ENCODE measurements at regions not wholly inside any gene's neighbourhood (a gene's known extent, or its start where the extent isn't known, plus 50 kb on each side); places are given as distances from the start of the nearest gene placed in this dataset.

DNA sequence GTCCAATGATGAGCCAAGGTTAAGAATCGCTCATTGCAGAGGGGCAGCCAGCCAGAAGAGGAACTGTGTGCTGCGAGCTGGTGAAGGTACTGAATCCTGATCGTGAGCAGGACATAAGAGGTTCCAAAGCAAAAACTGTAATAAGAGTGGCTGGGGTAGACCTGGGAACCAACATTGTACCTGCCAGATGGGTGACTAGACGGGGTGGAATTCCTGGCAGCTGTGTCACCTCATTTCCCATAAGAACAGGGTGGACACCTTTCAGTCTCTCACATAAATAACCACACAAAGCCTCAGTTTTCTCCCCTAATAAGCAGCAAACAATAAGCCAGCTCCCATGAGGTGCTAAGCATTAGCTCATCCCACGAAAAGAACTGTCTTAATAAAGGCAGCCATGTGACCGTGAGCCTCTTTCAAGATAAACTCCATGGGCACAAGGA is 290.3 kb downstream of the SOX9 start:
- no peak for DNase-seq

GRCh38 chr17:72412650-72413076 is 291.8 kb downstream of the SOX9 start:
- no peak for DNase-seq

DNA sequence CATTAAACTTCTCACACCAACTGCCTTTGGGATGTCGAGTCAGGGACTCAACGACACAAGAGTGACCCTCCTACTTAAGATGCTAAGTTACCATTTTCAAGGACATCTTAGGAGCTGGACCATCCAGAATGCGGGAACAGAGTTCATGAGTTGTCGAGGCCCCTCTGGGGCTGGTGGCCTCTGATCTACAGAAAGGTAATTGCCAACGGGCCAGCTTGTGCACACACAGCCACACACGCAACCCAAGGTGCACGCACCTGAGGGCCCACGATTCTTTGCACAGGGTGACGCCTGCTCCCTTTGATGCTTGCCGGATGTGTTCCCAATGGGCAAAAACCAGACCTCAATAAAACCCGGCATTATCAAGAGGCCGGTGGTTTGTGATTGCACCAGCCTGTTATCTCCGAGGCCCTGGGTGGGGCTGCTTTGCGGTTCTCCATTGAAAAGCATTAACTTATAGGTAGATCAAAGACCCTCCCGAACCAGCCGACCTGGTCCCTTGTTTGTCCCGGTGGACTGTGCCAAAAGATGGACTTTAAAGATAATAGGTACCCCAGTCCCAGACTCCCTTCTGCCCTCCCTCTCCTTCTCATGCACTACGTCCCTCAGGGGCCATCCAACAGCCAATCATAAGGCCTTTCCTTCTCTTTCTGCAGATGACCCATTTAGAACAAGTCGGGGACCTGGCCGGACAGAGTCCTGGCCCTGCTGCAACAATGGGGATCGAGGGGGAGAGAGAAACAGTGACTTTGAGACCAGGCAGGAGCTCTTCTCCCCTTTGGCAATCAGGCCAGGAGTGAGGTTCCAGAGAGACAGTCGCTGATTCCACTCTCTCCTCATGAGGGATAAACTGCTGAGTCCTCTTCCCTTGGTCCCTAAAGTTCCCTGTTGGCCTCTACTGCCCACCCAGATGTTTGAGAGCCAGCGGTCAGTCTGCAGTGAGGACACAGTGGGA is 292.5 kb downstream of the SOX9 start:
- no peak for DNase-seq

GRCh38 chr17:72414032-72414396 is 293.2 kb downstream of the SOX9 start:
- no peak for DNase-seq

- DNase-seq: no peak
Observed at GRCh38 chr17:72414967-72415853, 294.4 kb downstream of the SOX9 start.

GRCh38 chr17:72416054-72416675 is 295.3 kb downstream of the SOX9 start:
- no peak for DNase-seq

DNA sequence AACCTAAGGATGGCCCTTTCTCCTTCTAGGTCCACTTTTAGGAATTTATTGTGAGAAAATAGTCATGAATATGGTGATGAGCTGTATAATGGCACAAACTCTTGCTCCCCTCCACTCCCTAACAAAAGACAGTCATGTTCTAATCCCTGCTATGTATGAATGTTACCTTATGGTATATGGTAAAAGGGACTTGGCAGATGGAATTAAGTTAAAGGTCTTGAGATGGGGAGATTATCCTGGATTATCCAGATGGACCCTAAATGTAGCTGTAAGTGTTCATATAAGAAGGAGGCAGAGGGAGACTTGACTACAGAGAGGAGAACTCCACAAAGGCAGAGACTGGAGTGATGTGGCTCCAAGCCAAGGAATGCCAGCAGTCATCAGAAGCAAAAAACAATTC is 296.1 kb downstream of the SOX9 start:
- no peak for DNase-seq

DNA sequence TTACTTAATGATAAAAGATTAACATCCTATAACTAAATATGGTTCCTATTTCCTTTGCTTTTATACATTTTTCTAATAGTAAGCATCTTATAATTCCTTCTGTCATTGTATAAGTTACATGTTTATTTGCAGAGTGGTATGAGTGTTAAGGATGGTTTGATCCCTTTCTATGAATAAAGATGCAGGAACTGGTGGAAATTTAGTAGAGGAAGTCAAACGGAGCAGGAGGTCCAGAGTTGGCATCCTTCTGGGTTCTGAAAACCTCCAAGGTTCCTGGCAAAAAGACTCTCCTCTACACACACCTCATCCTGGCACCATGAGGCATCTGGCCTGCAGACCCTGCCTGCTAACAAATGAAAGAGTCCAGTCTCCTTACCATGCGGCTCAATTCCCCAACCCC is 296.8 kb downstream of the SOX9 start:
- no peak for DNase-seq

GRCh38 chr17:72419866-72420774 is 299.3 kb downstream of the SOX9 start:
- DNase-seq: no peak

DNA sequence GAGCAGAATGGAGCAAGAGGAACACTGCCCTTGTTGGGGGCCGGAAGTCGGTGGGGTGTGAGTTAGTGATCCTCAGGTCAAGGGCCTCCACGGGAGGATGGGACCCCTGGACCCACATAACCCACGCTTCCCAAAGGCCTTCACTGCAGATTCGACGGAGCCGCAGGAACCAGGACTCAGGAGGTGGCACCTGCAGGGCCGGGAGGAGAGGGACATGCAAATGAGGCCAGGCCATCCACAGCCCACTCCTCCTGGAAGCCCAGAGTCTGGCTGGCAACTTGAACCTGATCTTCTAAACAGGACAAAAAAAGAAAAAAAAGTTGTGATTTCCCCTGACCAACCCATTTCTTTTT is 299.9 kb downstream of the SOX9 start:
- DNase-seq: no peak

GRCh38 chr17:72421128-72422092 is 300.6 kb downstream of the SOX9 start:
- DNase-seq: no peak

DNA sequence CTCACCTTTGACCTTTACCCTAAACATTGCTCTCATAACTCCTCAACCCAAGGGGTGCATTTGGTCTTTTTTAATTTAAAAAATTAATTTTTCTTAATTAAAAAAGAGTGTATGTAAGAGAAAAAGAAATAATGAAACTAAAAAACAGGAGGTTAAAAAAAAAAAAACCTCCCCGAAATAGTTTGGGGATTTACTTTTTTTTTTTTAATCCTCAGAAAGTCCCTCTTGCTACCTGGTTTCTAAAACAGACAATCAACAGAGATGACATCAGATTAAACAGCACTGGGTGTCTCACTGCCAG is 301.3 kb downstream of the SOX9 start:
- DNase-seq: no peak

GRCh38 chr17:72422505-72423285 is 301.9 kb downstream of the SOX9 start:
- DNase-seq: no peak

DNA sequence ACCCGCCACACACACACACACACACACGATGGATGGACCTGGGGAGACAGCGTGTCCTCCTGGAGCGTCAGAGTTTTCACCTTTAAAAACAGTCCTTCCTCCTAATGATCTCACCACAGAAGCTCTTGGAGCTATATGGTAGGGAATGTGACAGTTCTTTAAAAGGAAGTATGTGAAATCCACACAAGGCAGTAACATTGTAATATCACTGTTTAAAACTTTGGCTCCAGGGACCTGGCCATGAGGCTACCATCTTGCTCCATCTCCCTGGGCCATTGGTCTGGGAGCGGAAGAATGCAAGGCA is 302.4 kb downstream of the SOX9 start:
- DNase-seq: no peak

DNA sequence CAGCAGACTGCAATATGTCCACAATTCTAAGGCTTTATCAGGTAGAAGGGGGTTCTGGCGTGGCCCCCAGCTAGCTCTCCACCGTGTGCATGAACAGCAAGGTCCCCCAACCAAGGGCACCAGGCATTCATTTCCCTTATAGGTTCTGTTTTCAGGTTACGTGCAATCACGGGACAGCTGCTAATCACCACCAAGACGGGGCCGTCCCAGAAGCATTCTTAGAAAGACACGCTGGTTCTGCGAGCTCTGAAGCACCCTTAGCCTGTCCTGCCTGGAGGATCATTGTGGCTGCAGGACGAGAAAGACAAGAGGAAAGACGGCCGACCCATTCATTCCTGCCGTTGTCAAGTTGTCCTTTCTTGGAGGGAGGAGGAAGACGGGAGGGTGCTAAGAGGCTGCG is 302.9 kb downstream of the SOX9 start:
- no peak for DNase-seq

DNA sequence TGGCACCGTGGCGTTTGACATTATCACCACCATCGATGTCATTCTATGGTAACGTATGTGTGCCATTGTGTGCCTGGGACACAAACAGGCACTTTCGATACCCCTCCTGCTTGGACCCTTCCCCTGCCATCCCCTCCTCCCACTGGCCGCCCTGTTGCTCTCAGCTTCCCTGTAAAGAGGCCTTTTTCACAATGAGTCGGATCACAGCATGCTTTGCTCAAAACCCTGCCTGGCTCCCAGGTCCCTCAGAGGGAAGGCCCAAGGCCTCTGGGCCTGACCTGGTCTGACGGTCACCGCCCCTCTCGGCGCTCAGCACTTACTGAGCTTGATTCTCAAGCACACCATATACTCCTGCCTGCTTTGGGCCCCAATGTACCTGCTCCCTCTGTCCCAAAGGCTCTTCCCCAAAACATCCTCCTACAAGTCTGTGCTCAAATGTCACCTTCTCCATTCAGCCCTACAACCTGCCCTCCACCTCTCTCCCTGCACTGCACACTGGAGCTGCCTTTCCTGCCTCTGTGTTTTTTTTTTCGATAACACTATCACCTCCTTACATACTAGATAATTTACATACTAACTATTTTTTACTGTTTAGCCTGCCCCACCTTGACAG is 303.8 kb downstream of the SOX9 start:
- DNase-seq: no peak

DNA sequence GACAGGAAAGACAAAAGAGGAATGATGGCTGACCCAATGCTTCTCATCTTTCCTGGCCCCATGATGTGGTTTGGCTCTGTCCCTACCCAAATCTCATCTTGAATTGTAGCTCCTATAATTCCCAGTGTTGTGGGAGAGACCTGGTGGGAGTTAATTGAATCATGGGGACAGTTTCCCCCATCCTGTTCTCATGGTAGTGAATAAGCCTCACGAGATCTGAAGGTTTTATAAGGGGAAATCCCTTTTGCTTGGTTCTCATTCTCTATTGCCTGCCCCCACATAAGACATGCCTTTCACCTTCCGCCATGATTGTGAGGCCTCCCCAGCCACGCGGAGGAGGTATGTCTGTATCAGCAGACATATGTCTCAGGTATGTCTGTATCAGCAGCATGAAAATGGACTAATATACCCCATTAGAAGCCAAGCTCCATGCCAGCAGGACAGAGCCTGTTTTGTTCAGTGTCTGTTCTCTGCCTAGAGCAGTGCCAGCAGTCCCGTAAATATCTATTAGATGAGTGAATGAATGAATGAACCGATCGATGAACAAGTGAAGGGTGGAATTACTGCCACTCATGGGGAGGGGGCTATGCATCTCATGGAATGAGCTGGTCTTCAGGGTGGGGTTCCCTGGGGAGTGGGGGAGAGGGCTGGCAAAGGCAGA is 304.4 kb downstream of the SOX9 start:
- DNase-seq: no peak

- DNase-seq: no peak
Observed at GRCh38 chr17:72425794-72426168, 305.0 kb downstream of the SOX9 start.

DNA sequence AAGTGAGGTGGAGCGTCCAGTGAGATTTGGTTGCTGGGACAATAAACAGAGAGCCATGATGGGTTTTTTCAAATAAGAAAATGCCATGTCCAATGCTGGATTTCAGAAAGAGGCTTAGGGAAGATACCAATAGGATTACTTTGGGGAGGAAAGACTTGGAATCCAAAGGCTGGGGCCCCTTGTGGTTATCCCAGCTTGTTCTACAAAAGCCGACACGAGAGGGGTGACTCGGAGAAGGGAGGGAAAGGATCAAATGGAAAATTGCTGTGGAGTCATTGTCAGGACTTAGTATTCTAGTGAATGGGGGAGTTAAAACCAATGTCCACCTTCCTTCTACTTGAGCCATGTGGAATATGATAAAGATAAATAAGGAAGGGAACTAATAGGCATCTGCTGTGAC is 305.5 kb downstream of the SOX9 start:
- no peak for DNase-seq

Measured in right kidney (tissue), 1 donor.